CD8-positive, alpha-beta memory T cell (primary cell): ENCODE measurements at regions not wholly inside any gene's neighbourhood (a gene's known extent, or its start where the extent isn't known, plus 50 kb on each side); places are given as distances from the start of the nearest gene placed in this dataset.

Experiments used
- CTCF ChIA-PET: fragments of 350-600 bp; sonication (Branson Sonifier 250); formaldehyde crosslinking; loops from one replicate; lab custom pipeline; 2021; ENCODE audit warnings: antibody characterized with exemption; lab: Charles Lee
- POLR2A ChIA-PET: fragments of 350-600 bp; sonication (Branson Sonifier 250); formaldehyde crosslinking; loops from one replicate; lab custom pipeline; 2021; ENCODE audit warnings: antibody characterized with exemption; lab: Charles Lee
- DNase-seq, 5 donors: peaks; one replicate each; pipeline versions ENCODE4 v3.0.0 to v3.0.0-alpha.2; 2020 to 2022; ENCODE audit warnings: mixed read lengths in 1 of 5
- H3K27ac ChIP-seq: one replicate; pipeline ENCODE4 v1.7.0; 2013; ENCODE audit warnings: low read depth, mild to moderate bottlenecking, low read length, moderate library complexity
- H3K27me3 ChIP-seq: 2 replicates; pipeline ENCODE4 v1.7.0; 2013; ENCODE audit warnings: low read length, mild to moderate bottlenecking; ENCODE audit not compliant: insufficient read depth, poor library complexity, severe bottlenecking
- H3K36me3 ChIP-seq: 2 replicates; pipeline ENCODE4 v1.7.0; 2013; ENCODE audit warnings: mild to moderate bottlenecking, low read length, moderate library complexity; ENCODE audit not compliant: insufficient read depth
- H3K4me1 ChIP-seq: 2 replicates; pipeline ENCODE4 v1.7.0; 2013; ENCODE audit warnings: mild to moderate bottlenecking, low read length, moderate library complexity; ENCODE audit not compliant: insufficient read depth
- H3K4me3 ChIP-seq: 2 replicates; pipeline ENCODE4 v1.7.0; 2013; ENCODE audit warnings: mild to moderate bottlenecking, low read length
- H3K9me3 ChIP-seq: 2 replicates; pipeline ENCODE4 v1.7.0; 2013; ENCODE audit warnings: mild to moderate bottlenecking, low read length
- H3K27ac Mint-ChIP-seq, 8 donors: one replicate each; pipeline ENCODE4 v1.8.0; 2020 to 2021; ENCODE audit warnings: mixed read lengths in 8 of 8, mild to moderate bottlenecking in 6 of 8, inconsistent platforms in 3 of 8, moderate library complexity in 3 of 8
- H3K27me3 Mint-ChIP-seq, 2 donors: one replicate each; pipeline ENCODE4 v1.8.0; 2020 to 2021; ENCODE audit warnings: mixed read lengths in 2 of 2, mild to moderate bottlenecking in 1 of 2, moderate library complexity in 1 of 2
- H3K36me3 Mint-ChIP-seq, 3 donors: one replicate each; pipeline ENCODE4 v1.8.0; 2020 to 2021; ENCODE audit warnings: mixed read lengths in 3 of 3, inconsistent platforms in 1 of 3, mild to moderate bottlenecking in 1 of 3
- H3K4me1 Mint-ChIP-seq, 3 donors: one replicate each; pipeline ENCODE4 v1.8.0; 2020 to 2021; ENCODE audit warnings: mixed read lengths in 3 of 3, inconsistent platforms in 1 of 3, mild to moderate bottlenecking in 1 of 3
- H3K4me3 Mint-ChIP-seq, 7 donors: one replicate each; pipeline ENCODE4 v1.8.0; 2020 to 2021; ENCODE audit warnings: mixed read lengths in 7 of 7, mild to moderate bottlenecking in 6 of 7, moderate library complexity in 4 of 7, inconsistent platforms in 2 of 7
- H3K9me3 Mint-ChIP-seq, 5 donors: one replicate each; pipeline ENCODE4 v1.8.0; 2020 to 2022; ENCODE audit warnings: mixed read lengths in 5 of 5, mild to moderate bottlenecking in 3 of 5, moderate library complexity in 2 of 5, inconsistent platforms in 1 of 5

DNA sequence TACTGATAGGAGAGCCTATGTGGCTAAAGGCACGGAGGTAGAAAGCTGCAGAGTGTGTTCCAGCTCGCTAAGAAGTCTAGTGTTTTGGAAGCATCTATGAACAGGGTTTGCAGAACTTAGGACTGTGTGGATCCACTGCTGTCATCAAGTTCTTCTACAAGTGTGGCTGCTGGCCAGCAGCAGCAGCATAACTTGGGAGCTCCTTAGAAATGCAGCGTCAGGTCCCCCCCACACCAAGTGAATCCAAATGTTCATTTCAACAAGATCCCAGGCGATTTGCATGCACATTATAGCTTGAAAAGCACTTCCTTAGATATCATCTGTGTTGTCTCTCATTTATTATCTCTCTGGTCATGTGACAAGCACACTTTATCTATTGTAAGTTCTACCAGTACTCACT, 131.9 kb upstream of the SHISA6 start:
- Mint-ChIP-seq H3K4me3 (no peak overlapping the region), H3K9me3 (peaks cover 0 to 2% (median 0%) of the 10 kb centered on the region in 5 donors), H3K4me1 (no peaks in the 10 kb centered on the region), H3K27me3 (peaks cover 0 to 2% of the 10 kb centered on the region in 2 donors), H3K27ac (no peak overlapping the region), H3K36me3 (no peaks in the 10 kb centered on the region)
- no peaks in the 10 kb centered on the region for H3K36me3 ChIP-seq
- H3K4me3 ChIP-seq: no peak overlapping the region
- ChIA-PET POLR2A (no interaction called here), CTCF (no interaction called here)
- no peak overlapping the region for H3K27ac ChIP-seq
- no peaks in the 10 kb centered on the region for H3K27me3 ChIP-seq
- DNase-seq: no peak
- no peaks in the 10 kb centered on the region for H3K4me1 ChIP-seq
- H3K9me3 ChIP-seq: no peaks in the 10 kb centered on the region

- H3K36me3 Mint-ChIP-seq: no peaks in the 10 kb centered on the region
- no peaks in the 10 kb centered on the region for H3K27me3 ChIP-seq
- no peaks in the 10 kb centered on the region for H3K4me1 ChIP-seq
- no peaks in the 10 kb centered on the region for H3K36me3 ChIP-seq
- DNase-seq: no peak
- H3K4me1 Mint-ChIP-seq: no peaks in the 10 kb centered on the region
- no peaks in the 10 kb centered on the region for H3K9me3 ChIP-seq
- no peak overlapping the region for H3K27ac Mint-ChIP-seq
- peaks cover 0 to 2% (median 0%) of the 10 kb centered on the region in 5 donors for H3K9me3 Mint-ChIP-seq
- ChIA-PET POLR2A (no interaction called here), CTCF (no interaction called here)
- H3K27ac ChIP-seq: no peak overlapping the region
- H3K27me3 Mint-ChIP-seq: peaks cover 0 to 2% of the 10 kb centered on the region in 2 donors
- H3K4me3 Mint-ChIP-seq: no peak overlapping the region
- H3K4me3 ChIP-seq: no peak overlapping the region
Observed at GRCh38 chr17:11105141-11105540, 135.9 kb upstream of the SHISA6 start.

DNA sequence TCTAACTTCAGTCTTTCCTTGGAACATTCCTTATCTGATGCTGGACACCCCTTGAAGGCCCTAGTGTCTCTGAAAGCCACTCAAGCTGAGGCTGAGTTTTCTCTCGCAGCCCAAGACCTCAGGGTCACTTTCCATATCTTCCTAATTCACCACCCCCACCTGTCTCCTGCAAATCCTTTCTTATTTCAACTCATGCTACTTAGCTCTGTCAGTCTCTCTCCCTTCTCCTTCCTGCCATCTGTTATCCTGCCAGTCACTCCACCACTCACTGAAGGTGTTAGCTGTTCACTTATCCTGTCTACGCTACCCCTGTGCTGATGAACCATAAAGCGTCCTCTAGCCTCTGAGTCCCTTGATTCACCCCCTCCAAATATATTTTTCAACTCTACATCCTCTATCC, 143.9 kb upstream of the SHISA6 start:
- Mint-ChIP-seq H3K27ac (no peak overlapping the region), H3K4me3 (no peak overlapping the region), H3K36me3 (no peaks in the 10 kb centered on the region), H3K27me3 (no peaks in the 10 kb centered on the region), H3K9me3 (peaks cover 0 to 1% (median 0%) of the 10 kb centered on the region in 5 donors), H3K4me1 (no peaks in the 10 kb centered on the region)
- ChIA-PET POLR2A (no interaction called here), CTCF (no interaction called here)
- no peak for DNase-seq
- no peaks in the 10 kb centered on the region for H3K27me3 ChIP-seq
- H3K36me3 ChIP-seq: no peaks in the 10 kb centered on the region
- H3K9me3 ChIP-seq: no peaks in the 10 kb centered on the region
- H3K4me1 ChIP-seq: no peaks in the 10 kb centered on the region
- H3K4me3 ChIP-seq: no peak overlapping the region
- H3K27ac ChIP-seq: no peak overlapping the region

GRCh38 chr17:11094331-11094730, 146.7 kb upstream of the SHISA6 start:
- Mint-ChIP-seq H3K9me3 (peaks cover 0 to 1% (median 0%) of the 10 kb centered on the region in 5 donors), H3K27ac (no peak overlapping the region), H3K4me3 (no peak overlapping the region), H3K36me3 (no peaks in the 10 kb centered on the region), H3K27me3 (no peaks in the 10 kb centered on the region), H3K4me1 (no peaks in the 10 kb centered on the region)
- ChIA-PET POLR2A (no interaction called here), CTCF (no interaction called here)
- Histone ChIP-seq H3K27me3 (no peaks in the 10 kb centered on the region), H3K36me3 (no peaks in the 10 kb centered on the region), H3K9me3 (no peaks in the 10 kb centered on the region), H3K4me3 (no peak overlapping the region), H3K4me1 (no peaks in the 10 kb centered on the region), H3K27ac (no peak overlapping the region)
- DNase-seq: no peak

- POLR2A ChIA-PET: no interaction called here
- CTCF ChIA-PET: no interaction called here
- no peaks in the 10 kb centered on the region for H3K36me3 ChIP-seq
Observed at GRCh38 chr17:11086646-11087340, 154.2 kb upstream of the SHISA6 start.

GRCh38 chr17:11082559-11082958, 158.5 kb upstream of the SHISA6 start:
- Histone ChIP-seq H3K9me3 (no peaks in the 10 kb centered on the region), H3K27ac (no peak overlapping the region), H3K36me3 (no peaks in the 10 kb centered on the region), H3K4me3 (no peak overlapping the region), H3K4me1 (no peaks in the 10 kb centered on the region), H3K27me3 (no peaks in the 10 kb centered on the region)
- ChIA-PET CTCF (no interaction called here), POLR2A (no interaction called here)
- H3K36me3 Mint-ChIP-seq: no peaks in the 10 kb centered on the region
- H3K9me3 Mint-ChIP-seq: peaks cover 0 to 5% (median under 1%) of the 10 kb centered on the region in 5 donors
- no peak for DNase-seq
- H3K27me3 Mint-ChIP-seq: no peaks in the 10 kb centered on the region
- H3K4me3 Mint-ChIP-seq: no peak overlapping the region
- no peaks in the 10 kb centered on the region for H3K4me1 Mint-ChIP-seq
- H3K27ac Mint-ChIP-seq: no peak overlapping the region

More at GRCh38 chr17:11086646-11087340, 154.2 kb upstream of the SHISA6 start:
- no peaks in the 10 kb centered on the region for H3K36me3 Mint-ChIP-seq
- Histone ChIP-seq H3K27ac (no peak overlapping the region), H3K27me3 (no peaks in the 10 kb centered on the region), H3K9me3 (no peaks in the 10 kb centered on the region), H3K4me3 (no peak overlapping the region), H3K4me1 (no peaks in the 10 kb centered on the region)
- no peaks in the 10 kb centered on the region for H3K4me1 Mint-ChIP-seq
- H3K9me3 Mint-ChIP-seq: peaks cover 0 to 4% (median 3%) of the 10 kb centered on the region in 5 donors
- DNase-seq: no peak
- no peak overlapping the region for H3K4me3 Mint-ChIP-seq
- peak overlapping the region in 1 of 8 donors; percentile 44 for H3K27ac Mint-ChIP-seq
- no peaks in the 10 kb centered on the region for H3K27me3 Mint-ChIP-seq

DNA sequence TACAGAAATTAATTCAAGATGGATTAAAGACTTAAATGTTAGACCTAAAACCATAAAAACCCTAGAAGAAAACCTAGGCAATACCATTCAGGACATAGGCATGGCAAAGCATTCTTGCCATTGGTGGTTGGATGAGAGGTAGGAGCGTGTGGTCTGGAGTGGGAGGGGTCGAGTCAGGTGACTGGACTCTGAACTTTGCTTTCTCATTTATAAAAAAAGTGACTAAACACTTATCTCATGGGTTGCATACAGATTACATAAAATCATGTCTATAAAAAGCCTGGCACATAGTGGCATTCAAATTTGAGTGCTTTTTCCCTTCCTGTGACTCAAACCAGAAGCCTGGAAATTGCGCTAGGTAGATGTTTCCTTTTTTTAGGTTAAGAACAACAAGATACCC, 159.7 kb upstream of the SHISA6 start:
- Mint-ChIP-seq H3K4me3 (no peak overlapping the region), H3K9me3 (peaks cover 0 to 5% (median 0%) of the 10 kb centered on the region in 5 donors), H3K36me3 (no peaks in the 10 kb centered on the region), H3K4me1 (no peaks in the 10 kb centered on the region), H3K27ac (no peak overlapping the region), H3K27me3 (no peaks in the 10 kb centered on the region)
- POLR2A ChIA-PET: no interaction called here
- no peak overlapping the region for H3K4me3 ChIP-seq
- H3K9me3 ChIP-seq: no peaks in the 10 kb centered on the region
- no peak overlapping the region for H3K27ac ChIP-seq
- no peaks in the 10 kb centered on the region for H3K4me1 ChIP-seq
- no peaks in the 10 kb centered on the region for H3K27me3 ChIP-seq
- CTCF ChIA-PET: no interaction called here
- DNase-seq: no peak
- no peaks in the 10 kb centered on the region for H3K36me3 ChIP-seq

- Histone ChIP-seq H3K27me3 (no peaks in the 10 kb centered on the region), H3K36me3 (no peaks in the 10 kb centered on the region), H3K4me3 (no peak overlapping the region), H3K9me3 (no peaks in the 10 kb centered on the region), H3K4me1 (no peaks in the 10 kb centered on the region), H3K27ac (no peak overlapping the region)
- Mint-ChIP-seq H3K27ac (no peak overlapping the region), H3K27me3 (no peaks in the 10 kb centered on the region), H3K4me3 (no peak overlapping the region), H3K4me1 (no peaks in the 10 kb centered on the region), H3K9me3 (peaks cover 0 to 5% (median 0%) of the 10 kb centered on the region in 5 donors), H3K36me3 (no peaks in the 10 kb centered on the region)
- DNase-seq: no peak
- POLR2A ChIA-PET: no interaction called here
- CTCF ChIA-PET: no interaction called here
Observed at GRCh38 chr17:11077673-11078072, 163.3 kb upstream of the SHISA6 start.
